ENCODE measurements at regions not wholly inside any gene's neighbourhood (a gene's known extent, or its start where the extent isn't known, plus 50 kb on each side); places are given as distances from the start of the nearest gene placed in this dataset.

DNA sequence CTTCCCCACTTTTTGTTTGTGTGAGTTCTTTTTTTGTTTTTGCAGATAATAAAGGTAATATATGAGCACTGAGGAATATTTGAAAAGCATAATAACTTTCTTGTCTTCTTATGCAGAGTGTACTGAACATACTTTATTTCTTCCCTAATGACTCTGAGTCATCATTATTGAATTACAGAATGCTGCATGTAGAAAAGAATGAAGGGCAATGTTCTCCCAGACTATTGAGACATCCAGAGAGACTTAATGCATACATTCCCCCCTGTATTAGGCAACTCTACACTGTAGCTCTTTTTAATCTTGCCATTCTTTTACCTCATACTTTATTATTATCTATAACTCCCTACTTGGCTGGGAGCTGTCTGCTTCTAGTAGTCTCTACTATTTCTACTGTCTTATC, 240.5 kb upstream of the ANKRD50 start:
- H3K4me3 Mint-ChIP-seq (ENCODE audit: unreplicated experiment), result no peak overlapping the region
- H3K27me3 Mint-ChIP-seq (ENCODE audit: low read depth), result no peaks in the 10 kb centered on the region
- peaks cover 30% of the 10 kb centered on the region for H3K4me1 Mint-ChIP-seq (ENCODE audit: low read depth)
- H3K9me3 Mint-ChIP-seq (ENCODE audit: low read depth), result peaks cover 7% of the 10 kb centered on the region
- peak overlapping the region; percentile 78 for H3K27ac Mint-ChIP-seq (ENCODE audit: unreplicated experiment)
- DNase-seq (ENCODE audit: low spot score), result no peak
- TF ChIP-seq, protein P1, sequence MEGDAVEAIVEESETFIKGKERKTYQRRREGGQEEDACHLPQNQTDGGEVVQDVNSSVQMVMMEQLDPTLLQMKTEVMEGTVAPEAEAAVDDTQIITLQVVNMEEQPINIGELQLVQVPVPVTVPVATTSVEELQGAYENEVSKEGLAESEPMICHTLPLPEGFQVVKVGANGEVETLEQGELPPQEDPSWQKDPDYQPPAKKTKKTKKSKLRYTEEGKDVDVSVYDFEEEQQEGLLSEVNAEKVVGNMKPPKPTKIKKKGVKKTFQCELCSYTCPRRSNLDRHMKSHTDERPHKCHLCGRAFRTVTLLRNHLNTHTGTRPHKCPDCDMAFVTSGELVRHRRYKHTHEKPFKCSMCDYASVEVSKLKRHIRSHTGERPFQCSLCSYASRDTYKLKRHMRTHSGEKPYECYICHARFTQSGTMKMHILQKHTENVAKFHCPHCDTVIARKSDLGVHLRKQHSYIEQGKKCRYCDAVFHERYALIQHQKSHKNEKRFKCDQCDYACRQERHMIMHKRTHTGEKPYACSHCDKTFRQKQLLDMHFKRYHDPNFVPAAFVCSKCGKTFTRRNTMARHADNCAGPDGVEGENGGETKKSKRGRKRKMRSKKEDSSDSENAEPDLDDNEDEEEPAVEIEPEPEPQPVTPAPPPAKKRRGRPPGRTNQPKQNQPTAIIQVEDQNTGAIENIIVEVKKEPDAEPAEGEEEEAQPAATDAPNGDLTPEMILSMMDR (IDR thresholded peaks at IDR 0.05), result no peak
- H3K36me3 Mint-ChIP-seq (ENCODE audit: low read depth), result peaks cover 5% of the 10 kb centered on the region

DNA sequence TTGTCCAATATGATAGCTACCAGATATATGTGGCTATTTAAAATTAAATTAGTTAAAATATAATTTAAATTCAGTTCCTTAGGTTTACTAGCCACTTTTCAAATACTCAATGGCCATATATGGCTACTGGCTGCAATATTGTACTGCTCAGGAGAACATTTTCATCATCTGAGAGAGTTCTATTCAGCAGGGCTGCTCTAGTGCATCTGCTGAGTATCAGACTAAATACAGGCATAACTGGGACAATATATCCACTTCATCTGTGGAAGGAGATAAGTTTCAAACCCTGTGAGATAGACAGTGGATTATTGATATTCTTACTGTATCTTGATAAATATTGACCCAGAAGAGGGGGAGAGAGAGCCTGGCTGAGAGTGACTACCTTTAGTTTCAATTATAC, 240.1 kb upstream of the ANKRD50 start:
- no peak for DNase-seq (ENCODE audit: low spot score)
- H3K27ac Mint-ChIP-seq (ENCODE audit: unreplicated experiment), result peak overlapping the region; percentile 32
- H3K27me3 Mint-ChIP-seq (ENCODE audit: low read depth), result no peaks in the 10 kb centered on the region
- H3K36me3 Mint-ChIP-seq (ENCODE audit: low read depth), result peaks cover 5% of the 10 kb centered on the region
- no peak overlapping the region for H3K4me3 Mint-ChIP-seq (ENCODE audit: unreplicated experiment)
- H3K9me3 Mint-ChIP-seq (ENCODE audit: low read depth), result peaks cover 7% of the 10 kb centered on the region
- H3K4me1 Mint-ChIP-seq (ENCODE audit: low read depth), result peaks cover 34% of the 10 kb centered on the region
- TF ChIP-seq, protein P1 (IDR thresholded peaks at IDR 0.05), result no peak

DNA sequence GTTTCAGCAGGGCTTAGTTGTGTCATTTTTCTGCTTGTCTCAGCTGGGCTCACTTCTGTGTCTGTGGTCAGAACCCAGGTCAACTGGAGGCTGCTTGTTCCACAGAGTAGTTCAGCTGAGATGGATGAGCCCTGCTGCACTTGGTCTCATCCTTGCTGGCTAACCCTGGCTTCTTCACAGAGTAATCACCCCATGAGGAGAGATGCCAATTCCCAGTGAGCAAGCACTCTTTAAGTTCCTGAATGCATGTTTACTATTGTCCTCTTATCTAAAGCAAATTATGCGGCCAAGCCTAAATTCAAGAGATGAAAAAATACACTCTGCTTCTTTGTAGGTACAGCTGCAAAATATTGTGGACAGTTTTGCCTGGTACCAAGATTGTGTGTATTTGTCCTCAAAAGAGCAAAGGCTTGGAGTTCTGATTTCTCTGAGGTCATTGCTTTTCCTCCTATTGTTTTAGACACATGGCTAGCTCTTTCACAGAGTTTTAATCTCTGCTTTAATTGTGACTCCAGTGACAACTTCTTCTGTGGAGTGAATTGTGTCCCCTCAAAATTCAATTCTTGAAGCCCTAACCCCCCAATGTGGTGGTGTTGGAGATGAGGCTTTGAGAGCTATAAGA, 236.6 kb upstream of the ANKRD50 start:
- H3K4me1 Mint-ChIP-seq (ENCODE audit: low read depth), result peaks cover 40% of the 10 kb centered on the region
- no peak for DNase-seq (ENCODE audit: low spot score)
- H3K27me3 Mint-ChIP-seq (ENCODE audit: low read depth), result no peaks in the 10 kb centered on the region
- no peak overlapping the region for H3K4me3 Mint-ChIP-seq (ENCODE audit: unreplicated experiment)
- peaks cover 5% of the 10 kb centered on the region for H3K36me3 Mint-ChIP-seq (ENCODE audit: low read depth)
- H3K27ac Mint-ChIP-seq (ENCODE audit: unreplicated experiment), result peak overlapping the region; percentile 27
- H3K9me3 Mint-ChIP-seq (ENCODE audit: low read depth), result peaks cover 7% of the 10 kb centered on the region
- TF ChIP-seq, protein P1 (IDR thresholded peaks at IDR 0.05), result no peak

DNA sequence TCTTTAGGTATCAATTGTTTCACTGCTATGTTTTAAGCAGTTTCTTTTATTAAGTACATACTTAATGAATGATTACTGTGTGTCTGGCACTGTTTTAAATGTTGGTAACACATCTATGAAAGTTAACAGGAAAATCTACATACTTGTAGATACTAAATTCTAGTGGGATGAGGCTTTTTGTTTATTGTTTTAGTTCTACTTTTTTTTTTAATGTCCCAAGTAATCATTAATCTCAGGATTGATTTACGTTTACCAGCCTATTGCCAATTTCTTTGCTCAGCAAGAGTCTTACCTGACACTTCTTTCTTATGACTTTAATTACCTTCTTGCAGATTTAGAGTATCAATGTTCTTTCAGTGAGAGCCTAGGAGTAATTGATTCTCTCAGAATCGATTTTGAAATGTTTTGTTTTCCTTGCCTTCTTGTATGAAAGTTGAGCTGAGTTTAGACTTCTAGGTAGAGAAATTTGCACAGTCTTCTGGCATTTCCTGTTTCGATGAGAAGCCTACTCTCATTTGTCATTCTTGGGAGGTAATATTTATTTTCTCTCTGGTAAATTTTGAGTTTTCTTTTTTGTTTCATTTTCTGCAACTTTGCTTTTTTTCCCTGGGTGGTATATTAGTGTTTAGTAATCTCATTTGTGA, 235.2 kb upstream of the ANKRD50 start:
- Mint-ChIP-seq H3K9me3 (ENCODE audit: low read depth) (peaks cover 10% of the 10 kb centered on the region), H3K27me3 (ENCODE audit: low read depth) (no peaks in the 10 kb centered on the region), H3K36me3 (ENCODE audit: low read depth) (peaks cover 5% of the 10 kb centered on the region), H3K27ac (ENCODE audit: unreplicated experiment) (peak overlapping the region; percentile 57), H3K4me3 (ENCODE audit: unreplicated experiment) (peak overlapping the region; percentile 2), H3K4me1 (ENCODE audit: low read depth) (peaks cover 34% of the 10 kb centered on the region)
- no peak for DNase-seq (ENCODE audit: low spot score)
- TF ChIP-seq, protein P1 (IDR thresholded peaks at IDR 0.05), result no peak

DNA sequence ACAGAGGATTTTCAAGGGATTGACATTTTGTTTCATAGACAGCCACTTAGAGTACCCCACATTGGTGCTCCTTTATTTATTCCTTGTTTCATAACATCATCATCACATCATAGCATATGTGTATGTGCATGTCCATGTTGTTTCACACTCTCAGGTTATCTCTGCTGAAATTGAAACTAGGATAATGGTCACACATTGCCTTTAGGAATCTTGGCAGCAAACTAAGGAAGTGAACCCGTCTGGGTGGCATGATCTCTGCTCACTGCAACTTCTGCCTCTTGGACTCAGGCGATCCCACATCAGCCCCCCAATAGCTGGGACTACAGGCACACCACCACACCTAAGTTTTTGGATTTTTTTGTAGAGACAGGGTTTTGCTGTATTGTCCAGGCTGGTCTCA, 234.2 kb upstream of the ANKRD50 start:
- no peak overlapping the region for H3K4me3 Mint-ChIP-seq (ENCODE audit: unreplicated experiment)
- peaks cover 9% of the 10 kb centered on the region for H3K9me3 Mint-ChIP-seq (ENCODE audit: low read depth)
- H3K27me3 Mint-ChIP-seq (ENCODE audit: low read depth), result no peaks in the 10 kb centered on the region
- no peak overlapping the region for H3K27ac Mint-ChIP-seq (ENCODE audit: unreplicated experiment)
- H3K36me3 Mint-ChIP-seq (ENCODE audit: low read depth), result peaks cover 3% of the 10 kb centered on the region
- H3K4me1 Mint-ChIP-seq (ENCODE audit: low read depth), result peaks cover 32% of the 10 kb centered on the region
- TF ChIP-seq, protein P1 (IDR thresholded peaks at IDR 0.05), result no peak
- no peak for DNase-seq (ENCODE audit: low spot score)
